CD4-positive, alpha-beta T cell (primary cell): ENCODE measurements at regions not wholly inside any gene's neighbourhood (a gene's known extent, or its start where the extent isn't known, plus 50 kb on each side); places are given as distances from the start of the nearest gene placed in this dataset.

Experiments
- ATAC-seq: fragments of 200-7000 bp; cut with Tn5 transposase; one replicate; pipeline ENCODE4 v1.10.0; 2022; ENCODE audit warnings: mild to moderate bottlenecking; ENCODE audit not compliant: poor library complexity
- CTCF ChIA-PET: fragments of 350-600 bp; sonication (Branson Sonifier 250); formaldehyde crosslinking; loops from one replicate; lab custom pipeline; 2021; ENCODE audit warnings: antibody characterized with exemption, inconsistent platforms; lab: Charles Lee
- POLR2A ChIA-PET: fragments of 350-600 bp; sonication (Branson Sonifier 250); formaldehyde crosslinking; loops from one replicate; lab custom pipeline; 2021; ENCODE audit warnings: antibody characterized with exemption, inconsistent platforms; lab: Charles Lee
- DNase-seq, 14 experiments: peaks; one replicate each; pipeline ENCODE4 v3.0.0-alpha.2; 2013 to 2020; ENCODE audit warnings: mixed read lengths in 2 of 14
- H3K27ac ChIP-seq, 2 donors: one replicate each; pipeline versions ENCODE4 v1.5.1 to v1.7.0; 2013; ENCODE audit warnings: low read length in 2 of 2, low read depth in 1 of 2, mild to moderate bottlenecking in 1 of 2
- H3K27me3 ChIP-seq, 2 experiments: 1 replicate in 1 of 2; 2 replicates in 1 of 2; pipeline versions ENCODE4 v1.6.1 to v1.7.0; 2013; ENCODE audit warnings: low read length in 2 of 2, control low read depth in 1 of 2, mild to moderate bottlenecking in 1 of 2, moderate library complexity in 1 of 2; ENCODE audit not compliant: insufficient read depth in 2 of 2, control insufficient read depth in 1 of 2
- H3K36me3 ChIP-seq: one replicate; pipeline ENCODE4 v1.6.1; 2013; ENCODE audit warnings: low read length, control low read depth; ENCODE audit not compliant: insufficient read depth
- H3K4me1 ChIP-seq: one replicate; pipeline ENCODE4 v1.6.1; 2013; ENCODE audit warnings: low read length, control low read depth; ENCODE audit not compliant: insufficient read depth
- H3K4me3 ChIP-seq: one replicate; pipeline ENCODE4 v1.5.1; 2013; ENCODE audit warnings: mild to moderate bottlenecking, low read length, moderate library complexity
- H3K9me3 ChIP-seq, 2 experiments: 1 replicate in 1 of 2; 2 replicates in 1 of 2; pipeline versions ENCODE4 v1.6.1 to v1.7.0; 2013; ENCODE audit warnings: low read length in 2 of 2, mild to moderate bottlenecking in 2 of 2, control low read depth in 1 of 2, moderate library complexity in 1 of 2; ENCODE audit not compliant: control insufficient read depth in 1 of 2, insufficient read depth in 1 of 2
- H3K27ac Mint-ChIP-seq: one replicate; pipeline ENCODE4 v1.8.0; 2020; ENCODE audit warnings: mixed read lengths
- H3K27me3 Mint-ChIP-seq: one replicate; pipeline ENCODE4 v1.8.0; 2021; ENCODE audit warnings: mixed read lengths
- H3K36me3 Mint-ChIP-seq: one replicate; pipeline ENCODE4 v1.8.0; 2021; ENCODE audit warnings: low read depth, mixed read lengths
- H3K4me1 Mint-ChIP-seq: one replicate; pipeline ENCODE4 v1.8.0; 2021; ENCODE audit warnings: low read depth, mixed read lengths
- H3K4me3 Mint-ChIP-seq: one replicate; pipeline ENCODE4 v1.8.0; 2020; ENCODE audit warnings: mild to moderate bottlenecking, mixed read lengths
- H3K9me3 Mint-ChIP-seq: one replicate; pipeline ENCODE4 v1.8.0; 2020; ENCODE audit warnings: mixed read lengths
- intact Hi-C, 2 experiments: fragments of 100-400 bp; cut with DNase I in 1 of 2; cut with micrococcal nuclease in 1 of 2; formaldehyde crosslinking; loops; one replicate each; pipeline versions ENCODE4 v1.15.1 to v1.9.0; 2023 to 2025; cut with DNase I, micrococcal nuclease
- TF ChIP-seq, protein P1 (sequence below): fragments of 200-600 bp; IDR thresholded peaks from one replicate; pipeline ENCODE4 v1.8.0; 2022; ENCODE audit warnings: antibody characterized with exemption, mild to moderate bottlenecking

- ATAC-seq: no peak
- CTCF ChIA-PET: no interaction called here
- no peaks in the 10 kb centered on the region for H3K36me3 Mint-ChIP-seq
- no peak overlapping the region for H3K4me3 ChIP-seq
- no peaks in the 10 kb centered on the region for H3K27me3 Mint-ChIP-seq
- intact Hi-C loops: no loop called here
- H3K4me1 ChIP-seq: no peaks in the 10 kb centered on the region
- H3K4me1 Mint-ChIP-seq: no peaks in the 10 kb centered on the region
- POLR2A ChIA-PET: no interaction called here
- H3K27me3 ChIP-seq: peaks cover 0 to 2% of the 10 kb centered on the region in 2 experiments
- DNase-seq: no peak
- no peak overlapping the region for H3K27ac Mint-ChIP-seq
- TF ChIP-seq, protein P1, sequence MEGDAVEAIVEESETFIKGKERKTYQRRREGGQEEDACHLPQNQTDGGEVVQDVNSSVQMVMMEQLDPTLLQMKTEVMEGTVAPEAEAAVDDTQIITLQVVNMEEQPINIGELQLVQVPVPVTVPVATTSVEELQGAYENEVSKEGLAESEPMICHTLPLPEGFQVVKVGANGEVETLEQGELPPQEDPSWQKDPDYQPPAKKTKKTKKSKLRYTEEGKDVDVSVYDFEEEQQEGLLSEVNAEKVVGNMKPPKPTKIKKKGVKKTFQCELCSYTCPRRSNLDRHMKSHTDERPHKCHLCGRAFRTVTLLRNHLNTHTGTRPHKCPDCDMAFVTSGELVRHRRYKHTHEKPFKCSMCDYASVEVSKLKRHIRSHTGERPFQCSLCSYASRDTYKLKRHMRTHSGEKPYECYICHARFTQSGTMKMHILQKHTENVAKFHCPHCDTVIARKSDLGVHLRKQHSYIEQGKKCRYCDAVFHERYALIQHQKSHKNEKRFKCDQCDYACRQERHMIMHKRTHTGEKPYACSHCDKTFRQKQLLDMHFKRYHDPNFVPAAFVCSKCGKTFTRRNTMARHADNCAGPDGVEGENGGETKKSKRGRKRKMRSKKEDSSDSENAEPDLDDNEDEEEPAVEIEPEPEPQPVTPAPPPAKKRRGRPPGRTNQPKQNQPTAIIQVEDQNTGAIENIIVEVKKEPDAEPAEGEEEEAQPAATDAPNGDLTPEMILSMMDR: no peak
- H3K9me3 ChIP-seq: peaks cover 0 to 13% of the 10 kb centered on the region in 2 experiments
- H3K27ac ChIP-seq: no peak overlapping the region
- no peaks in the 10 kb centered on the region for H3K36me3 ChIP-seq
- no peak overlapping the region for H3K4me3 Mint-ChIP-seq
- H3K9me3 Mint-ChIP-seq: no peaks in the 10 kb centered on the region
Measured at GRCh38 chr20:23192469-23192868, 106.3 kb upstream of the CD93 start.

DNA sequence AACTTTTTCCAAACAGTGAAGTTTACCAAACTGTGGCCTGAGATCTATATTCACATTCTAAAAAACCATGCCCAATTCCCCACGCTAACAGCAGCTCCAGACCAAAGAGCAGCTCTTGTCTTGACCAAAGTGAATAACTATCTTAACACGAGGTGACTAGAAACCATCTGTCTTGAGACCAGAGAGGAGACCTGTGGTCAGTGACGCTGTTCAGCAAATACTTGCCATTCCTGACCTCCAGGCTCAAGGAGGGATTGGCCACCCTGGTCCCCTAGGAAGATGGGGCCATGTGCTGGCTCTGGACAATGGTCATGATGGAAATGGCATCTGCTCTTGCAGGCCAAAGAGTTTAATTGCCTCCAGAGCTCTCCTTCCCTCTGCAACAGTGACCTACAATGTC, 104.4 kb upstream of the CD93 start:
- peaks cover 0 to 6% of the 10 kb centered on the region in 2 experiments for H3K27me3 ChIP-seq
- Mint-ChIP-seq H3K9me3 (no peaks in the 10 kb centered on the region), H3K36me3 (no peaks in the 10 kb centered on the region), H3K4me3 (no peak overlapping the region), H3K27ac (no peak overlapping the region), H3K27me3 (no peaks in the 10 kb centered on the region), H3K4me1 (no peaks in the 10 kb centered on the region)
- ChIA-PET CTCF (no interaction called here), POLR2A (no interaction called here)
- H3K9me3 ChIP-seq: peaks cover 0 to 29% of the 10 kb centered on the region in 2 experiments
- no peak overlapping the region for H3K4me3 ChIP-seq
- DNase-seq: no peak
- H3K27ac ChIP-seq: no peak overlapping the region
- no peak for ATAC-seq
- no peaks in the 10 kb centered on the region for H3K4me1 ChIP-seq
- intact Hi-C loops: no loop called here
- no peaks in the 10 kb centered on the region for H3K36me3 ChIP-seq
- TF ChIP-seq, protein P1: no peak

GRCh38 chr20:23189854-23190253, 103.7 kb upstream of the CD93 start:
- no peak for ATAC-seq
- no peaks in the 10 kb centered on the region for H3K36me3 Mint-ChIP-seq

More at GRCh38 chr20:23189854-23190253, 103.7 kb upstream of the CD93 start:
- Mint-ChIP-seq H3K27me3 (no peaks in the 10 kb centered on the region), H3K4me3 (no peak overlapping the region), H3K9me3 (no peaks in the 10 kb centered on the region), H3K4me1 (no peaks in the 10 kb centered on the region), H3K27ac (no peak overlapping the region)
- Histone ChIP-seq H3K27me3 (peaks cover 0 to 6% of the 10 kb centered on the region in 2 experiments), H3K36me3 (no peaks in the 10 kb centered on the region), H3K4me1 (no peaks in the 10 kb centered on the region), H3K4me3 (no peak overlapping the region), H3K27ac (no peak overlapping the region), H3K9me3 (peaks cover 0 to 29% of the 10 kb centered on the region in 2 experiments)
- intact Hi-C loops: no loop called here
- no peak for DNase-seq
- TF ChIP-seq, protein P1: no peak
- ChIA-PET CTCF (no interaction called here), POLR2A (no interaction called here)
